Lower lobe of right lung (tissue), 2 donors: ENCODE measurements at regions not wholly inside any gene's neighbourhood (a gene's known extent, or its start where the extent isn't known, plus 50 kb on each side); places are given as distances from the start of the nearest gene placed in this dataset.

Experiments used
- ATAC-seq, 2 donors: fragments of 200-7000 bp; cut with Tn5 transposase; one replicate each; pipeline ENCODE4 v1.9.1; 2020 to 2022; ENCODE audit warnings: mild to moderate bottlenecking in 2 of 2, moderate library complexity in 2 of 2
- DNase-seq: peaks from one replicate; pipeline ENCODE4 v3.0.0-alpha.2; 2020
- H3K27ac ChIP-seq: fragments of 200-600 bp; one replicate; pipeline ENCODE4 v1.8.0; 2022
- H3K27me3 ChIP-seq: fragments of 200-600 bp; one replicate; pipeline ENCODE4 v1.8.0; 2022; ENCODE audit warnings: low read depth
- H3K36me3 ChIP-seq: fragments of 200-600 bp; one replicate; pipeline ENCODE4 v1.8.0; 2022; ENCODE audit warnings: mild to moderate bottlenecking
- H3K4me1 ChIP-seq: fragments of 200-600 bp; one replicate; pipeline ENCODE4 v1.8.0; 2022
- H3K4me3 ChIP-seq: fragments of 200-600 bp; one replicate; pipeline ENCODE4 v1.8.0; 2022; ENCODE audit warnings: mild to moderate bottlenecking
- H3K9me3 ChIP-seq: fragments of 200-600 bp; one replicate; pipeline ENCODE4 v1.8.0; 2022
- CTCF ChIP-seq: fragments of 200-600 bp; IDR thresholded peaks from one replicate; pipeline ENCODE4 v1.8.0; 2022; ENCODE audit warnings: antibody characterized with exemption, mild to moderate bottlenecking
- intact Hi-C: fragments of 100-400 bp; cut with DNase I; formaldehyde crosslinking; loops from one replicate; pipeline ENCODE4 v1.11.0; 2022
- donor health status: DM: no; HTN: yes; CAD: no; lungs with severe emphysema.

GRCh38 chr6:164166515-164166914 lies 752.0 kb downstream of the QKI start:
- Histone ChIP-seq H3K27me3 (no peaks in the 10 kb centered on the region), H3K4me3 (no peak overlapping the region), H3K27ac (no peak overlapping the region), H3K9me3 (no peaks in the 10 kb centered on the region), H3K36me3 (no peaks in the 10 kb centered on the region), H3K4me1 (no peaks in the 10 kb centered on the region)
- TF ChIP-seq CTCF: no peak
- ATAC-seq (no peak), DNase-seq (no peak)
- intact Hi-C loops: no loop called here

- H3K27me3 ChIP-seq: no peaks in the 10 kb centered on the region
- DNase-seq (no peak), ATAC-seq (no peak)
- no peak overlapping the region for H3K4me3 ChIP-seq
- no peaks in the 10 kb centered on the region for H3K9me3 ChIP-seq
- no peaks in the 10 kb centered on the region for H3K4me1 ChIP-seq
- TF ChIP-seq CTCF: no peak
- intact Hi-C loops: no loop called here
- no peaks in the 10 kb centered on the region for H3K36me3 ChIP-seq
- no peak overlapping the region for H3K27ac ChIP-seq
These were observed 750.4 kb downstream of the QKI start for GRCh38 chr6:164164876-164165275.

DNA sequence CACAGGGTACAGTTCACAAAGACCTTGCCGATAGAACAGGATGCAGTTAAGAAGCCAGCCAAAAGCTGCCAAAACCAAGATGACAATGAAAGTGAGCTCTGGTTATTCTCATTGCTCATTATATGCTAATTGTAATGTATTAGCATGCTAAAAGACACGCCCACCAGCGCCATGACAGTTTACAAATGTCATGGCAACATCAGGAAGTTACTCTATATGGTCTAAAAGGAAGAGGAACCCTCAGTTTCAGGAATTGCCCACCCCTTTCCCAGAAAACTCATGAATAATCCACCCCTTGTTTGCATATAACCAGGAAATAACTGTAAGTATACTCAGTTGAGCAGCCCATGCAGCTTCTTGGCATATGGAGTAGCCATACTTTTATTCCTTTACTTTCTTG lies 748.7 kb downstream of the QKI start:
- Histone ChIP-seq H3K4me1 (no peaks in the 10 kb centered on the region), H3K27ac (no peak overlapping the region), H3K36me3 (no peaks in the 10 kb centered on the region), H3K9me3 (no peaks in the 10 kb centered on the region), H3K4me3 (no peak overlapping the region), H3K27me3 (no peaks in the 10 kb centered on the region)
- no peak for TF ChIP-seq CTCF
- ATAC-seq: no peak
- intact Hi-C loops: no loop called here
- no peak for DNase-seq

DNA sequence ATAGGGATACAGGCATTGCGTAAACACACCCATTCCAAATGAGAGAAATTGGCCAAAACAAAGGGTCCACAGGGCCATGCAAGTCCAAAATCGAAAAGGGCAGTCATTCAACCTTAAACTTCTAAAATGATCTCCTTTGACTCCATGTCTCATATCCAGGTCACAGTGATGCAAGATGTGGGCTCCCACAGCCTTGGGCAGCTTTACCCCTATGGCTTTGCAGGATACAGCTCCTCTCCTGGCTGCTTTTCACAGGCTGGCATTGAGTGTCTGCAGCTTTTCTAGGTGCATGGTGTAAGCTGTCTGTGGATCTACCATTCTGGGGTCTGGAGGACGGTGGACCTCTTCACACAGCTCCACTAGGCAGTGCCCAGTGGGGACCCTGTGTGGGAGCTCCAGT lies 744.5 kb downstream of the QKI start:
- ATAC-seq (no peak), DNase-seq (no peak)
- intact Hi-C loops: no loop called here
- TF ChIP-seq CTCF: no peak
- Histone ChIP-seq H3K4me3 (no peak overlapping the region), H3K27ac (no peak overlapping the region), H3K9me3 (no peaks in the 10 kb centered on the region), H3K27me3 (no peaks in the 10 kb centered on the region), H3K4me1 (no peaks in the 10 kb centered on the region), H3K36me3 (no peaks in the 10 kb centered on the region)

DNA sequence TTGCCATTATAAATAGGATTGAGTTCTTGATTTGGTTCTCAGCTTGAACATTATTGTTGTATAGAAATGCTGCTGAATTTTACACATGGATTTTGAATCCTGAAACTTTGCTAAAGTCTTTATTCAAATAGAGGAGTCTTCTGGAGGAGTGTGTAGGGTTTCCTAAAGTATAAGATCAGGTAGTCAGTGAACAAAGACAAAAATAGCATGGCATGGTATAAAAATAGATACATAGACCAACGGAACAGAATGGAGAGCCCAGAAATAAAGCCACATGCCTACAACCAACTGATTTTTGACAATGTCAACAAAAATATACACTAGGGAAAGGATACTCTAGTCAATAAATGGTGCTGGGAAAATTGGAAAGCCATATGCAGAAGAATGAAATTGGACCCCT lies 740.1 kb downstream of the QKI start:
- DNase-seq (no peak), ATAC-seq (no peak)
- H3K36me3 ChIP-seq: no peaks in the 10 kb centered on the region
- no peak overlapping the region for H3K4me3 ChIP-seq
- H3K4me1 ChIP-seq: no peaks in the 10 kb centered on the region
- no peaks in the 10 kb centered on the region for H3K27me3 ChIP-seq
- intact Hi-C loops: no loop called here
- H3K9me3 ChIP-seq: no peaks in the 10 kb centered on the region
- no peak overlapping the region for H3K27ac ChIP-seq
- TF ChIP-seq CTCF: no peak

DNA sequence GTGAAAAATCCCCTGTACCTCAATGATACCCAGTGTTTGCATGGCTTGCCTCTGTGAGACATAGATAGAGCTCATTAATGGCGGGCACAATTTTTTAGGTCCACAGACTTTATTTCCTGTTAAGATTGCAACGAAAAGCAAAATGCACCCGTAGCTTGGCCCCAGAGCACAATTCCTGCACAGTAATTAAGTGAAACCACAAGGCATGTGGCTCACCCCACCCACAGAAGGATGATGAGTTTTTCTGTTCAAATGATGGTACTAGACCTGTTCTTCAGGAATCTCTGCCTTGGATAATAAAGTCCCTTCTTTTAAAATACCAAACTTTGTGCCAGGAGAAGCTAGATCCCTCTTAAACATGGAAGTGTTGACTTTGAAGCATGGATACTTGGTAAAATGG lies 738.1 kb downstream of the QKI start:
- no peak overlapping the region for H3K27ac ChIP-seq
- no peak for ATAC-seq
- intact Hi-C loops: no loop called here
- H3K27me3 ChIP-seq: no peaks in the 10 kb centered on the region
- H3K9me3 ChIP-seq: no peaks in the 10 kb centered on the region
- no peaks in the 10 kb centered on the region for H3K4me1 ChIP-seq
- DNase-seq: no peak
- no peak for TF ChIP-seq CTCF
- H3K4me3 ChIP-seq: no peak overlapping the region
- no peaks in the 10 kb centered on the region for H3K36me3 ChIP-seq
